HG03457 (cell line): ENCODE measurements at regions not wholly inside any gene's neighbourhood (a gene's known extent, or its start where the extent isn't known, plus 50 kb on each side); places are given as distances from the start of the nearest gene placed in this dataset.
"Not testable (repeated sequence)": the region's sequence is repeated elsewhere in the genome, so short reads cannot be mapped to it uniquely, and the experiment has no call there.

Experiments used
- ATAC-seq: cut with Tn5 transposase; IDR thresholded peaks from one replicate; pipeline ENCODE4 v1.9.1; 2021; ENCODE audit warnings: moderate number of reproducible peaks; ENCODE audit not compliant: unreplicated experiment

- ATAC-seq = no peak
These were observed 84.8 kb upstream of the HNF1B start for GRCh38 chr17:37829592-37830123.

- no peak for ATAC-seq
These were observed 83.8 kb upstream of the HNF1B start for GRCh38 chr17:37828651-37829124.

GRCh38 chr17:37827905-37828650 is 83.2 kb upstream of the HNF1B start:
- no peak for ATAC-seq

GRCh38 chr17:37826497-37827430 is 81.9 kb upstream of the HNF1B start:
- no peak for ATAC-seq

GRCh38 chr17:37825851-37826250 is 81.0 kb upstream of the HNF1B start:
- no peak for ATAC-seq

- peak; percentile 42 for ATAC-seq
These were observed 80.0 kb upstream of the HNF1B start for GRCh38 chr17:37824534-37825485.

GRCh38 chr17:37823996-37824395 is 79.1 kb upstream of the HNF1B start:
- no peak for ATAC-seq

- no peak for ATAC-seq
These were observed 76.3 kb upstream of the HNF1B start for GRCh38 chr17:37820995-37821713.

- ATAC-seq = no peak
These were observed 75.6 kb upstream of the HNF1B start for GRCh38 chr17:37820313-37820994.

- no peak for ATAC-seq
These were observed 73.8 kb upstream of the HNF1B start for GRCh38 chr17:37818689-37819088.

- no peak for ATAC-seq
These were observed 72.1 kb upstream of the HNF1B start for GRCh38 chr17:37816950-37817349.

GRCh38 chr17:37815536-37815935 is 70.7 kb upstream of the HNF1B start:
- no peak for ATAC-seq

GRCh38 chr17:37813751-37814150 is 68.9 kb upstream of the HNF1B start:
- no peak for ATAC-seq

GRCh38 chr17:37808846-37809245 is 64.0 kb upstream of the HNF1B start:
- not testable (repeated sequence) for ATAC-seq

GRCh38 chr17:37802712-37803416 is 58.0 kb upstream of the HNF1B start:
- no peak for ATAC-seq

- no peak for ATAC-seq
These were observed 57.3 kb upstream of the HNF1B start for GRCh38 chr17:37802061-37802595.

GRCh38 chr17:37801171-37801570 is 56.3 kb upstream of the HNF1B start:
- no peak for ATAC-seq

- no peak for ATAC-seq
These were observed 52.3 kb upstream of the HNF1B start for GRCh38 chr17:37797206-37797605.
